Astrocyte of the spinal cord (primary cell): ENCODE measurements at regions not wholly inside any gene's neighbourhood (a gene's known extent, or its start where the extent isn't known, plus 50 kb on each side); places are given as distances from the start of the nearest gene placed in this dataset.

Source experiments
- DNase-seq: peaks from one replicate; pipeline ENCODE4 v3.0.0; 2011; ENCODE audit warnings: low read depth, low spot score
- H3K4me3 ChIP-seq: 2 replicates; pipeline ENCODE4 v1.5.1; 2011; ENCODE audit warnings: low read depth, mild to moderate bottlenecking, low read length, moderate library complexity
- in situ Hi-C: cut with HindIII; loops from 2 replicates; pipeline ENCODE4 v1.10.0; 2017; ENCODE audit warnings: low sequenced_read_pairs
- TF ChIP-seq, protein P1 (sequence below): IDR thresholded peaks from 2 replicates; pipeline ENCODE4 v1.5.1; 2012; ENCODE audit warnings: low read depth, mild to moderate bottlenecking, low read length, inconsistent platforms

DNA sequence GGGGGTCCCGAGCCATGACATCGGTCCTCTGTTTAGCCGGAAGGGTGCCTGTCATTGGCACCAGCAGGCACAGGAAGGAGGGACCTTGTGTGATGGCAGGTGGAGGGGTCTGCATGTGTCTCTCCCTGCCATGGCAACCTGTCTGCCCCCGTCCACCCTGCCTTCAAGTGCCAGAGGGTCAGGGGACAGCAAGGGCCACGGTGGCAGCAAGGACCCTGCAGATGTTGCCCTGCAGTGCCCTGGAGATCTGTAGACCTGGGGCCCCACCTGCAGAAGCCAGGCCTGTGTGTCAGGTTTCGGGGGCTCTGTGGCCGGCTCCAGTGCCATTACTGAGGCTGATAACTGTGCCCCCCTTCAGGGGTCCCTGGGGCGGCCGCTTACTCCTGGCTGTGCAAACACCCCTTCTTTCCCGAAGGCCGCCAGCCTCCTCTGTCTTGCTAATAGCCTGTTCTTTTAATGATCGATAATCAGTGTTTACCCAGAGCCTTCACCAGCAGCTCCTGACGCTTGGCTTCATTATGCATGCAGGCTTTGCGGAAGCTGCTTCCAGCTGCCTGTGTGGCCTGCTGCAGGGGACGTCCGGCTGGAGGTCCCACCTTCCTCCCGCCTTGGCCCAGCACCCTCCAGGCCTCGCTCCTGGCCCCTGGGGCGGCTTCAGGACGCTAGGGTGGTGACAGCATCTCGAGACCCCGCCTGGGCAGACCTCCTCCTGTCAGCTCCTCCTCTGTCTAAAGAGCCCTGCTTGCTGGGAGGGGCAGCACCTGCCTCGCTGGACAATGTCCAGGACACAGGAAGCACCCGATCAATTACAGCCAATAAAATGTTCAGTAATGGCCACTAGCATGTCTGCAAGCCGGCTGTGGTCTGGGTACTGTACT lies 153.0 kb downstream of the KIF26A start:
- H3K4me3 ChIP-seq: no peak overlapping the region
- in situ Hi-C loops: no loop called here
- TF ChIP-seq, protein P1, sequence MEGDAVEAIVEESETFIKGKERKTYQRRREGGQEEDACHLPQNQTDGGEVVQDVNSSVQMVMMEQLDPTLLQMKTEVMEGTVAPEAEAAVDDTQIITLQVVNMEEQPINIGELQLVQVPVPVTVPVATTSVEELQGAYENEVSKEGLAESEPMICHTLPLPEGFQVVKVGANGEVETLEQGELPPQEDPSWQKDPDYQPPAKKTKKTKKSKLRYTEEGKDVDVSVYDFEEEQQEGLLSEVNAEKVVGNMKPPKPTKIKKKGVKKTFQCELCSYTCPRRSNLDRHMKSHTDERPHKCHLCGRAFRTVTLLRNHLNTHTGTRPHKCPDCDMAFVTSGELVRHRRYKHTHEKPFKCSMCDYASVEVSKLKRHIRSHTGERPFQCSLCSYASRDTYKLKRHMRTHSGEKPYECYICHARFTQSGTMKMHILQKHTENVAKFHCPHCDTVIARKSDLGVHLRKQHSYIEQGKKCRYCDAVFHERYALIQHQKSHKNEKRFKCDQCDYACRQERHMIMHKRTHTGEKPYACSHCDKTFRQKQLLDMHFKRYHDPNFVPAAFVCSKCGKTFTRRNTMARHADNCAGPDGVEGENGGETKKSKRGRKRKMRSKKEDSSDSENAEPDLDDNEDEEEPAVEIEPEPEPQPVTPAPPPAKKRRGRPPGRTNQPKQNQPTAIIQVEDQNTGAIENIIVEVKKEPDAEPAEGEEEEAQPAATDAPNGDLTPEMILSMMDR: no peak
- DNase-seq: no peak

DNA sequence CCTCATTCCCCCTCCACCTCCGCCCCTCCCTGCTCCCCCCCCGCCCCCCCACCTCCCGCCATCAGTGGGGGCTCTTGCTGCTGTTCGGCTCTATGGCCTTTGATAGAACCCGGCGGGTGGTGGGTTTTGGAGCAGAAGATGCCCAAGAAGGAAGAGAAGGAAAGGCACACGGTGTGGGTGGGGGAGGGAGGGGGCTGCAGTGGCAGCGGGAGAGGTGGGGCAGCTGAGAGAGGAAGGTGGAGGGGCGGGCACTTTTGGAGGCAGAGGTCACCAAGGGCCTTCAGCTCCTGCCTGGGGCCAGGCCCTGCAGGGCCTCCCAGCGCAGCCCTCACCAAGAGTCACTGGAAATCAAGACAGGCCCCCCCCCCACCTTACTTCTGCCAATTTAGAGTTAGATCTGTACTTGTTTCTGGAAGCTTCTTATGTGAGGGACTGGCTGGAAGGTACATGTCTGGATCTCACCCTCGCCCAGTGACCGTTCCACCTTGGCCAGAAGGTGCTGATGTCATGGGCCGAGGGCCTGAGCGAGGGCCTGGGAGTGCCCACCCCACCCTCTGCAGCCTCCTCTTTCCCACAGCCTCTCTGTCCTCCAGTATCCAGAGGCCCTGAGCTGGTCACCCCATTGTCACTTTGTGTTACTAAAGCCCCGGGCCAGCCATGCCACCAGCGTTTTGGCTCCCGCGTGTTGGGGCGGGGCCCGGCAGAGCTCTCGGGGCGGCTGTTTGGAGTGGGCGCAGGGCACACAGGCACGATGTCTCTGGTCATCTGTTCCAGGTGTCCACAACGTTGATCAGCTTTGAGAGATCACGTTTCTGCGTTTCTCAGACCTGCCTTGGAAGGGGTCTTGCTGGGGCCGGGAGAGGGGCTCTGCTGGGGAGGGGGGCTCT lies 153.9 kb downstream of the KIF26A start:
- TF ChIP-seq, protein P1: no peak
- in situ Hi-C loops: no loop called here
- no peak for DNase-seq
- no peak overlapping the region for H3K4me3 ChIP-seq

DNA sequence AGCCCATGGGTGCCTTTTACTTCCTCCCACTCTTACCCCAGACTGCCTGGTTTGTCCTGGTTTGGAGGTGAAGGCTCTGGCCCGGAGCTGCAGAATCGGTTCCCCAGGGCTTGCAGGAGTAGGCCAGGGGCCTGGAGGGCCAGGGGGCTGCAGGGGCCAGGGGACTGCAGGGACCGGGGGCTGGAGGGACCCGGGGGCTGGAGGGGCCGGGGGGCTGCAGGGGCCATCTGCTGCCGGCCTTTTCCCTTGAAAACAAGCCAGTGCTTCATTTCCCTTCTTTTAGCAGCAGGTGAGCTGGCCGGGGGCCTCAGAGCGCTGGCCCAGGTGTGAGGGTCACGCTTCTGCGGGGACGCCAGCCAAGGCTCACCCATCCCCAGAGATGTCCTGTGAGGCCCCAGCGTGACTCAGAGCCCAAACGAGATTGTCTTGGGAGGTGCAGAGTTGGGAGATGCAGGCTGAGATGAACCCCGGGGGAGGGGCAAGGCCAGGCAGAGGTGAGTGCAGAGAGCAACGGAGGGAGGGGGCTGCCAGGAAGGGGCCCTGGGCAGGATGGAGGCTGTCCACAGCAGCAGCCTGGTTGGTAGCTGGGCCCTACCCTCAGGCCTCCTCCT lies 154.9 kb downstream of the KIF26A start:
- DNase-seq: no peak
- TF ChIP-seq, protein P1: no peak
- in situ Hi-C loops: no loop called here
- no peak overlapping the region for H3K4me3 ChIP-seq

DNA sequence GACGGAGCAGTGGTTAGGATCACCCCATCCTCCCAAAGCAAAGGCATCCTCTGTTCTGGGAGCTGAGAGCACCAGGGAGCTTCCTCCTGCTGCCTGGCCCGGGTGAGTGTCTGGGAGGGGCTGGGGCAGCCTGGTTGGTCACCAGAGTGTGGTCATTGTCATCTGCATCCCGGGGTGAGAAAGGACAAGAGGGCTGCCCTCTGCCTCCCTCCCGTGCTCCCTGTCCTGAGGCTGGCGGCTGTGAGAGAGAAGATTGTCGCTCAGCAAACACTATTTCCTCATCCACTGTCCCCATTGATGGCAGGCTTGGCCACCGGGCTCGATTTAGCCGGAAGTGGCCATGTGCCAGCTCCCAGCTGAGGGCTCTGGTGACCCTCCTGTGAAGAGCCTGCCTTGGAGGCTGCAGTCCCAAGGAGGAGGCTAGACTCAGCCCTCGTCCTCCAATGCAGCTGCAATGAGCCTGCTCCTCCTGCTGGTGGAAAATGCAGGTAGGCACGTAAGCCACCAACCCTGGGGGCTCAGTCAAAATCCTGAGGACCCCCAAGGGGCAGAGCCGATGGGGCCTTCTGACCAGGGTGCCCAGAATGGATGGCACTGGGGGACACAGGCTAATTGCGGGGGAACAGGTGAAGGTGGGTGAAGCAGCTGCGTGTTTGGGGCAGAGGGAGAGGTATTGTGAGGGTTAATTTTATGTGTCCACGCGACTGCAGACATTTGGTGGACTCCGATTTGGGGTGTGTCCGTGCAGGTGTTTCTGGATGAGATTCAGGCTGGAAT lies 155.7 kb downstream of the KIF26A start:
- no peak for DNase-seq
- TF ChIP-seq, protein P1: no peak
- no peak overlapping the region for H3K4me3 ChIP-seq
- in situ Hi-C loops: no loop called here

DNA sequence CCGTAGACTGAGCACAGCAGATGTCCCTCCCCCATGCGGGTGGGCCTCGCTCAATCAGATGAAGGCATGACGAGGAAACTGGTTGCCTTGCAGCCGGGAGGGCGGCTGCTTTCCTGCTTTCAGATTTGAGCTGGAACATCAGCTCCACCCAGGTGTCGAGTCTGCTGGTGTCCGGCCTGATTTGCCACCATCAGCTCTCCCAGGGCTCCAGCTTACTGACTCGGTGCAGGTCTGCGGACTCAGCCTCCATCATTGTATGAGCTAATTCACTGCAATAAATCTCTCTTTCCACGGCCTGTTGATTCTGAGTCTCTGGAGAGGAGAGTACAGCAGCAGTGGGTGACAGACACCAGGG lies 156.2 kb downstream of the KIF26A start:
- DNase-seq: no peak
- no peak overlapping the region for H3K4me3 ChIP-seq
- TF ChIP-seq, protein P1: no peak
- in situ Hi-C loops: no loop called here
